NCI-H187 (cell line): ENCODE measurements at regions not wholly inside any gene's neighbourhood (a gene's known extent, or its start where the extent isn't known, plus 50 kb on each side); places are given as distances from the start of the nearest gene placed in this dataset.
"Not testable (repeated sequence)": the region's sequence is repeated elsewhere in the genome, so short reads cannot be mapped to it uniquely, and the experiment has no call there.

Experiments used
- DNase-seq, 2 experiments: peaks; one replicate each; lab custom pipeline; 2025; lab: John Stamatoyannopoulos, UW

GRCh38 chr7:156590212-156590611 is 50.4 kb upstream of the RNF32 start:
- DNase-seq: no peak

GRCh38 chr7:156589808-156590207 is 50.8 kb upstream of the RNF32 start:
- no peak for DNase-seq

GRCh38 chr7:156585926-156586325 is 54.6 kb upstream of the RNF32 start:
- no peak for DNase-seq

GRCh38 chr7:156585025-156585648 is 55.4 kb upstream of the RNF32 start:
- no peak for DNase-seq

GRCh38 chr7:156582591-156583123 is 57.9 kb upstream of the RNF32 start:
- DNase-seq: no peak

GRCh38 chr7:156580036-156580435 is 60.5 kb upstream of the RNF32 start:
- no peak for DNase-seq

- no peak for DNase-seq
Measured at GRCh38 chr7:156579566-156579965, 61.0 kb upstream of the RNF32 start.

- no peak for DNase-seq
Measured at GRCh38 chr7:156578978-156579430, 61.6 kb upstream of the RNF32 start.

GRCh38 chr7:156578578-156578940 is 62.0 kb upstream of the RNF32 start:
- no peak for DNase-seq

- DNase-seq: no peak
Measured at GRCh38 chr7:156577645-156578577, 62.7 kb upstream of the RNF32 start.

GRCh38 chr7:156576216-156577058 is 64.1 kb upstream of the RNF32 start:
- no peak for DNase-seq

GRCh38 chr7:156568258-156568657 is 72.3 kb upstream of the RNF32 start:
- DNase-seq: no peak

- DNase-seq: no peak
Measured at GRCh38 chr7:156566812-156567549, 73.6 kb upstream of the RNF32 start.

- DNase-seq: not testable (repeated sequence)
Measured at GRCh38 chr7:156565002-156565401, 75.6 kb upstream of the RNF32 start.

- no peak for DNase-seq
Measured at GRCh38 chr7:156560696-156561095, 79.9 kb upstream of the RNF32 start.

- no peak for DNase-seq
Measured at GRCh38 chr7:156560075-156560474, 80.5 kb upstream of the RNF32 start.

GRCh38 chr7:156559001-156559400 is 81.6 kb upstream of the RNF32 start:
- DNase-seq: no peak

- no peak for DNase-seq
Measured at GRCh38 chr7:156558198-156558597, 82.4 kb upstream of the RNF32 start.

GRCh38 chr7:156556083-156556482 is 84.5 kb upstream of the RNF32 start:
- no peak for DNase-seq

GRCh38 chr7:156554488-156554887 is 86.1 kb upstream of the RNF32 start:
- DNase-seq: no peak

- no peak for DNase-seq
Measured at GRCh38 chr7:156549636-156550035, 90.9 kb upstream of the RNF32 start.
